ENCODE measurements at regions not wholly inside any gene's neighbourhood (a gene's known extent, or its start where the extent isn't known, plus 50 kb on each side); places are given as distances from the start of the nearest gene placed in this dataset.
"Not testable (repeated sequence)": the region's sequence is repeated elsewhere in the genome, so short reads cannot be mapped to it uniquely, and the experiment has no call there.

DNA sequence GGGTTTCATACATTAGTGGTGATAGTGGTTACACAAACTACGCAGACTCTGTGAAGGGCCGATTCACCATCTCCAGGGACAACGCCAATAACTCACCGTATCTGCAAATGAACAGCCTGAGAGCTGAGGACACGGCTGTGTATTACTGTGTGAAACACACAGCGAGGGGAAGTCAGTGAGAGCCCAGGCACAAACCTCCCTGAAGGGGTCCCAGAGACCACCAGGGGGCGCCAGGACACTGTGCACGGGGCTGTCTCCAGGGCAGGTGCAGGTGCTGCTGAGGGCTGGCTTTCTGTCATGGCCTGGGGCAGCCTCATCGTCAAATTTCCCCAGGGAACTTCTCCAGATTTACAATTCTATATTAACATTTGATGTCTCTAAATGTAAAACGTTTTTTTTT, 184.6 kb upstream of the TP53TG3C start:
- DNase-seq (ENCODE audit: low read depth in 3 of 3): peak in 1 of 3 experiments; percentile 21

DNA sequence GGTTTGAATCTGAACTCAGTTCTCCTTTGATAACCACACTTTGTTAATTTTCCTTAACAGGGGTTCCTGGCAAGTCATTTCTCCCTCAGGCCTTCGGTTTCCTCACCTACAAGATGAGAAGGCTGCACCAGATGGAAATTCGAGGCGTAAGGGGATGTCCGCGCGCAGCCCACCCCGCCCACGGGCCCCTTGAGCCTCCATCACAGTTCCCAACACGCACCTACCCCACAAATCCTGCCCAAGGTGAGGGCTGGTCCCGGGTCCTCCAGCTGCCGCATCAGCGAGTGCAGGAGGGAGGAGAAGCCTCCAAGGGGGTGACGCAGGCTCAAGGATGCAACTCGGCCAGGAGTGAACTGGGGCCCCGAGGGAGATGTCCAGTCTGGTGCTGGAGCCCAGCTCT, 166.9 kb upstream of the TP53TG3C start:
- not testable (repeated sequence) for DNase-seq (ENCODE audit: low read depth in 3 of 3)

DNA sequence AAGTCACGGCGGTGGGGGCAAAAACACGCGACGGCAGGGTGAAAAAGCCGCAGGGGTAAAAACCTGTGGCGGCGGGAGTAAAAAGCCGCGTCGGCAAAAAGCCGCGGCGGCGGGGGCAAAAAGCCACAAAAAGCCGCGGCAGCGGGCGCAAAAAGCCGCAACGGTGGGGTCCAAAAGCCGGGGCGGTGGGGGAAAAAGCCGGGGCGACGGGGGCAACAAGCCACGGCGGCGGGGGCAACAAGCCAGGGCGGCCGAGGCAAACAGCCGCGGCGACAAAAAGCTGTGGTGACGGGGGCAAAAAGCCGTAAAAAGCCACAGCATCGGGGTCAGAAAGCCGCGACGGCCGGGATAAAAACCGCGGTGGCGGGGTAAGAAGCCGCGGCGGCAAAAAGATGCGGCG, 166.1 kb upstream of the TP53TG3C start:
- DNase-seq (ENCODE audit: low read depth in 3 of 3): not testable (repeated sequence)

DNA sequence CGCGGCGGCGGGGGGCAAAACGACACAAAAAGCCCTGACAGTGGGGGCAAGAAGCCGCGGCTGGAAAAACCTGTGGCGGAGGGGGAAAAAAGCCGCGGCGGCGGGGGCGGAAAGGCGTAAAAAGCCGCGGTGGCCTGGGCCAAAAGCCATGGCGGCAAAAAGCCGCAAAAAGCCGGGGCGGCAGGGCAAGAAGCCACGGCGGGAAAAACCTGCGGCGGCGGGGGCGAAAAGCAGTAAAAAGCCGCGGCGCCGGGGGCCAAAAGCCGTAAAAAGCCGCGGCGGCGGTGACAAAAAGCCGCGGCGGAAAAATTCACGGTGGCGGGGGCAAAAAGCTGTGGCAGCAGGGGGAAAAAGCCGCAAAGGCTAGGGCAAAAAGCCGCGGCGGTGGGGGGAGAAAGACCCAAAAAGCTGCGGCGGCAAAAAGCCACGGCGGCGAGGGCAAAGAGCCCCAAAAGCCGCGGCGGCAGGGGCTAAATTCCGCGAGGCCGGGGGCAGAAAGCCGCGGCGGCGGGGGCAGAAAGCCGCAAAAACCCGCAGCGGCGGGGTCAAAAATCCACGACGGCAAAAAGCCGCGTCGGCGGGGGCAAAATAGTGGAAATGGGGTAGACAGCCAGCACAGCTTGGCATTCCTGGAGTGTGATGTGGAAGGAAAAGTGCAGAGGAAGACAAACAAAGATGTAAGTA, 165.2 kb upstream of the TP53TG3C start:
- not testable (repeated sequence) for DNase-seq (ENCODE audit: low read depth in 3 of 3)

DNA sequence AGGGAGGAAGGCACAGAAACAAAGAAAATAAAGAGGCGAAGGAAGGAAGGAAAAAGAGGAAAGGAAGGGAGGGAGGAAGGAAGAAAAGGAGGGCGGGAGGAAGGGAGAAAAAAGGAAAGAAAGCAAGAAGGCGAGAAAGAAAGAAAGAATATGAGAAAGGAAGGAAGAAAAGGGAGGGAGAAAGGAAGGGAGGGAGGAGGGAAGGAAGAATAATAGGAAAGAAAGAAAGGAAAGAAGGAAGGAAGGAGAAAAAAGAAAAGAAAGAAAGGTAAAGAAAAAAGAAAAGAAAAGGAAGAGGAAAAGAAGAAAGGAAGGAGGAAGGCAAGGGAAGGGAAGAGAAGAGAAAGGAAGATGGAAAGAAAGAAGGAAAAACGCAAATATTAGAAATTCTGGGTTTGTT, 145.2 kb upstream of the TP53TG3C start:
- DNase-seq (ENCODE audit: low read depth in 3 of 3): not testable (repeated sequence)

DNA sequence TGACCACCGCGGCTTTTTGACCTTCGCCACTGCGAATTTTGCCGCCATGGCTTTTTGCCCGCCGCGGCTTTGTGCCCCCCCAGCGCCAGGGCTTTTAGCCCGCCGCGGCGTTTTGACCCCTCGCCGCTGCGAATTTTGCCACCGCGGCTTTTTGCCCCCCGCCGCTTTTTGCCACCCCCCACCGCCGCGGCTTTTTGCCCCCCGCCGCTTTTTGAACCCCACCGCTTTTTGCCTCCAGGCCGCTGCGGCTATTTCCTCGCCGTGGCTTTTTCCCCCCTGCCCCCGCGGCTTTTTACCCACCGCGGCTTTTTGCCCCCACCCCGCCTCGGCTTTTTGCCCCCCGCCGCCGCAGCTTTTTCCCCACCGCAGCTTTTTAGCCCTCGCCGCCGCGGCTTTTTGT, 134.8 kb upstream of the TP53TG3C start:
- DNase-seq (ENCODE audit: low read depth in 3 of 3): no peak

DNA sequence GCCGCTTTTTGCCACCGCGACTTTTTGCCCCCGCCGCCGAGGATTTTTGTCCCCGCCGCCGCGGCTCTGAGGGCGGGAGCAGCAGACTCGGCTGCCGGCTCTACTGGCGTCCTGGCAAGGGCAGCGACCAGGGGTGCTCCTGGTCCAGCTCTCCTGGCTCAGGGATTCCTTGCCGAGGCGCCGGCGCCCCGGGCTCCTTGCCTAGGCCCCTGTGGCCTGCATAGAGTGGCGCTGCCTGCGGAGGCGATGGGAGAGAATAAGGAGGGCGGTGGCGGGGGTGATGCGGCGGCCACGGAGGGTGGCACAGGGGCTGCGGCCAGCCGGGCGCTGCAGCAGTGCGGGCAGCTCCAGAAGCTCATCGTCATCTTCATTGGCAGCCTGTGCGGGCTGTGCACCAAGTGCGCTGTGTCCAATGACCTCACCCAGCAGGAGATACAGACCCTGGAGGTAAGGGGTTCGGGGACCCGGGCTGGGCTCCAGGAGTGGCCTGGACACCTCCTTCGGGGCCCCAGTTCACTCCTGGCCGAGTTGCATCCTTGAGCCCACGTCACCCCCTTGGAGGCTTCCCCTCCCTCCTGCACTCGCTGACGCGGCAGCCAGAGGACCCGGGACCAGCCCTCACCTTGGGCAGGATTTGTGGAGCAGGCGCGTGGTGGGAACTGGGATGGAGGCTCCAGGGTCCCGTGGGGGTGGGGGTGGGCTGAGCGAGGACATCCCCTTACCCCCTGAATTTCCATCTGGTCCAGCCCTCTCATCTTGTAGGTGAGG, 134.2 kb upstream of the TP53TG3C start:
- DNase-seq (ENCODE audit: low read depth in 3 of 3): not testable (repeated sequence)

DNA sequence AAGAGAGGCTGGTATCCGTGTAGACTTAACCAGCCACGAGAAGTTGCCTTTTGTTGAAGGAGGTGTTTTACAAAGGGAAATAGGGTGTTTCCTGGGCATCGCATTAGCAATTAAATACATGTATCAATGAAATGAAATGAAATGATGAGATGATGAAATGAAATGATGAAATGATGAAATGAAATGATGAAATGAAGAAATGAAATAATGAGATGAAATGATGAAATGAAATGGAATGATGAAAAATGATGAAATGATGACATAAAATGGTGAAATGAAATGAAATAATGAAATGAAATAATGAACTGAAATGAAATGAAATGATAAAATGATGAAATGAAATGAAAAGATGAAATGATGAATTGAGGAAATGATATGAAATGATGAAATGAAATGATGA, 131.3 kb upstream of the TP53TG3C start:
- DNase-seq (ENCODE audit: low read depth in 3 of 3): not testable (repeated sequence)

DNA sequence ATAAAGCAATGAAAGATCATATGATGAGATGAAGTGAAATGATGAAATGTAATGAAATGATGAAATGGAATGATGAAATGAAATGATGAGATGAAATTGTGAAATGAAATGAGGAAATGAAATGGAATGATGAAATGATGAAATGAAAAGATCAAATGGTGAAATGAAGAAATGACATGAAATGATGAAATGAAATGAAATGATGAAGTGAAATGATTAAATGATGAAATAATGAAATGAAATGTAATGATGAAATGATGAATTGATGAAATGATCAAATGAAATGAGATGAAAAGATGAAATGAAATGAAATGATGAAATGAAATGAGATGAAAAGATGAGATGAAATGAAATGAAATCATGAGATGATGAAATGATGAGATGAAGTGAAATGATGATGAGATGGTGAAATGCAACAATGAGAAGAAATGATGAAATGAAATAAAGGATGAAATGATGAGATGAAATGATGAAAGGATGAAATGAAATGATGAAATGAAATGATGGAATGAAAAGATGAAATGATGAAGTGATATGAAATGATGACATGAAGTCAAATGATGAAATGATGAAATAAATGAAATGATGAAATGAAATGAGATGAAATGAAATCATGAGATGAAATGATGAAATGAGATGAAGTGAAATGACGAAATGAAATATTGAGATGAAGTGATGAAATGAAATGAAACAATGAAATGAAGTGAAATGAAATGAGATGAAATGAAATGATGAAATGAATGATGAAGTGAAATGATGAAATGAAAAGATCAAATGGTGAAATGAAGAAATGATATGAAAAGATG, 130.5 kb upstream of the TP53TG3C start:
- DNase-seq (ENCODE audit: low read depth in 3 of 3): not testable (repeated sequence)

DNA sequence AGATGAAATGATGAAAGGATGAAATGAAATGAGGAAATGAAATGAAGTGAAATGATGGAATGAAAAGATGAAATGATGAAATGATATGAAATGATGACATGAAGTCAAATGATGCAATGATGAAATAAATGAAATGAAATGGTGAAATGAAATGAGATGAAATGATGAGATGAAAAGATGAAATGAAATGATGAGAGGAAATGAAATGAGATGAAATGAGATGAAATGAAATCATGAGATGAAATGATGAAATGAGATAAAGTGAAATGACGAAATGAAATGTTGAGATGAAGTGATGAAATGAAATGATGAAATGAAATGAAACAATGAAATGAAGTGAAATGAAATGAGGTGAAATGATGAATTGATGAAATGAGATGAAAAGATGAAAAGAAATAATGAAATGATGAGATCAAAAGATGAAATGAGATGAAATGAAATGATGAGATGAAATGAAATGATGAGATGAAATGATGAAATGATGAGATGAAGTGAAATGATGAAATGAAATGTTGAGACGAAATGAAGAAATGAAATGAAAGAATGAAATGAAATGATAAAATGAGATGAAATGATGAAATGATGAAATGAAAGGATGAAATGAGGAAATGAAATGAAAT, 129.5 kb upstream of the TP53TG3C start:
- DNase-seq (ENCODE audit: low read depth in 3 of 3): not testable (repeated sequence)

All from stimulated activated CD4-positive, alpha-beta T cell treated with anti-CD3 and anti-CD28 coated beads, TNF-alpha, amount 100 ng/mL, for 4 hours (primary cell).